HT1080 (cell line): ENCODE measurements at regions not wholly inside any gene's neighbourhood (a gene's known extent, or its start where the extent isn't known, plus 50 kb on each side); places are given as distances from the start of the nearest gene placed in this dataset.

Experiments
- DNase-seq: peaks from one replicate; pipeline ENCODE4 v3.0.0-alpha.2; 2015; ENCODE audit warnings: low read depth

GRCh38 chr13:108156749-108157148 is 58.6 kb downstream of the LIG4 start:
- DNase-seq = no peak

GRCh38 chr13:108155185-108156106 is 59.9 kb downstream of the LIG4 start:
- DNase-seq = peak; percentile 32

DNA sequence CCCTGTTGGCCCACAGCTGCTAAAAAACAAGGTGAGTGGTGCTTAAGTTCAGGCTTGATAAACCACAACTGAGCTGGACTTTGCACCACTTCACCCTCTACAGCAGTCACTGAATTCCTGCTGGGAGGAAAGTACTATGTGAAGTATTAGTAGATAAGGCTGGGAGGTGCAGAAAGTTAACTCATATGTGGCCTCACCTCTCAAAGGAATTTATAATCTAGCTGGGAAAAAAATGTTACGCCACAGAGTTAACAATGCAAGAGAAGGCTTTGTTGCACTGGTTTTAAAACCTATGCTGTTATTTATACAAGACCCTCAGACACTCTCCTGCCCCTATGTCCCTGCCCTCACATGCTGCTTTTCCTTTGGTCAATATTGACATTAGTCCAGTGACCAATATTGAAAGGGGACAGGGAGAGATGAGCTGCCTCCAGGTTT is 60.9 kb downstream of the LIG4 start:
- DNase-seq = no peak

- no peak for DNase-seq
These were observed 68.7 kb downstream of the LIG4 start for GRCh38 chr13:108146642-108147041.

DNA sequence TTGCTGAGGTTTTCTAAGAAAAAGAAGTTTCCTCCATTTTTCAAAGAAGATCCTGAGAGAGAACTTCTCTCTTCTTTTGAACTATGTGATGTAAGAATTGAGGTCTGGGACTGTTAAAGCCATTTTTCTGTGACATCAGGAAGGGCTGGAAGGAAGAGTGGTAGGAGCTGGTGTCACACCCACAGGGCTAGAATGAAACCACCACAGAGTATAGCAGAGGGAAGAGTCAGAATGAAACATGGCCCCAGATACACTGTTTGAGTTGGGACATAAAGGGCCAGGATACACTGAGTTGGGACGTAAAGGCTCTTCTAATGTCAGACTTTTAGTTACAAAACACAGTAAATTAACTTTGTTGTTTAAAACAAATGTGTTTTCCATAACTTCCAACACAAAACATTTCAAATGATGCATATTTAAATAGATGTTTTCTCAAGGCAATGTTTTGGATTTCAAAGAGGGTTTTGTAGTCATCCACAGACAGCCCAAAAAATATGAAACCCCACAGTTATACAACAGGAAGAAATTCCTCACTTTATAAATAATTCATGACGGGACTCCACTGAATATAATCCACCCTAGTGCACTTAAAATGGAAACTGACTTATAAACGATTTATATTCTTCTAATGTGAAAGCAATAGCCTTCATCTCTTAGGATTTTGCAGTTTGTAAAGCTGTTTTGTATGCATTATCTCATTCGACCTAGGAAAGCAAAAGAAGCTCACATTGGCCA is 72.5 kb downstream of the LIG4 start:
- DNase-seq = no peak

DNA sequence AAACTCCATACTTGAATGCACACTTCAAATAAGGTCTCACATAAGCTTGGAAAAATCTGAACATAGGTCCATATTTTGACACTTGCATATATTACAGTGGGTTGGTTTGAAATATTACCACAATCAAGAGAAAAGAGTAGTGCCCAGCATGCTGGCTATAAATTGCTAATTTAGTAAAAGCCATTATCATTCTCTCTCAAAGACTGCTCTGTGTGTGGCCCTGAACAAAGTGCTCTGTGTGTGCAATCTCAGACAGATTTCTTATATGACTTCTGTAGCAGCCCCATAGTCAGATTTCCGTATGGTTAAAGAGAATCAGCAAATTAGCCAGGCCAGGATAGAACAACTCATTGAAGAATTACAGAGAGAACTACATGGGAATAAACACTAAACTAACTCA is 78.2 kb downstream of the LIG4 start:
- DNase-seq = no peak

DNA sequence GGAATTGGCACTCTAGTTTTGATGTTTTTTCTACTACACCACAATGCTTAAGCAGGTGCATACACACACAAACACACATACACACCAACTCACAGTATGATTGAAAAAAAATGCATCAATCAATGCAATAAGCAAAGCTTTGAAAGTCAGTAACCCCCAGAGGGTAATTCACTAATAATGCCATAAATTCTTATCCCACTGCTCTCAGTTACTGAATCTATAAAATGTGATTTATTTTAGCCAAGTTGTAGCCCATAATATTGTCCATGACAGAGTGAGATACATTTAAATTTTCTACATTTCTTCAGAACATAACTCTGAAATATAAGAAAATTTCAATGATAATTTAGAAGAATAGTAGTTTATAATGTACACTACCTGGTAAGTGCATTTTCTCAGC is 87.9 kb downstream of the LIG4 start:
- no peak for DNase-seq

DNA sequence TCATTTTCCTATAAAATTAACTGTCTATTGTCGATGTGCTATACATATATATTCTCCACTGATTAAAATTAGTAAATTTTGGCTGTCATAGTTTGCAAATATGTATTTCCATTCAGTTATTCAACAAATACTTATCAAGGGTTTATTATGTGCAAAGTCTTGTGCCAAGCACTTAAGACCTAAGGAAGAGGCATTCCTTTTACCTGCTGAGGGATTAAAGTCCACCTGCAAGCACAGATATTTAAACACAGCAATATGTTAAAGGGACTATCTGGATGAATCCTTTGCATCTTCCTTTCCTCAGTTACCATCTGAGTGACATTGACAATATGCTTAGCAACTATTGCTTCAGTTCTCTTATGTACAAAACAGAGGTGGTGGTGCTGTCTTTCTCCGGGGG is 89.3 kb downstream of the LIG4 start:
- no peak for DNase-seq

- no peak for DNase-seq
These were observed 93.9 kb downstream of the LIG4 start for GRCh38 chr13:108121406-108121805.

- no peak for DNase-seq
These were observed 94.5 kb downstream of the LIG4 start for GRCh38 chr13:108120856-108121255.

- peak; percentile 57 for DNase-seq
These were observed 95.0 kb downstream of the LIG4 start for GRCh38 chr13:108120302-108120701.

GRCh38 chr13:108115738-108116137 is 99.6 kb downstream of the LIG4 start:
- DNase-seq = peak; percentile 2

GRCh38 chr13:108113407-108113806 is 101.9 kb downstream of the LIG4 start:
- no peak for DNase-seq

GRCh38 chr13:108104736-108105135 is 110.6 kb downstream of the LIG4 start:
- DNase-seq = no peak

DNA sequence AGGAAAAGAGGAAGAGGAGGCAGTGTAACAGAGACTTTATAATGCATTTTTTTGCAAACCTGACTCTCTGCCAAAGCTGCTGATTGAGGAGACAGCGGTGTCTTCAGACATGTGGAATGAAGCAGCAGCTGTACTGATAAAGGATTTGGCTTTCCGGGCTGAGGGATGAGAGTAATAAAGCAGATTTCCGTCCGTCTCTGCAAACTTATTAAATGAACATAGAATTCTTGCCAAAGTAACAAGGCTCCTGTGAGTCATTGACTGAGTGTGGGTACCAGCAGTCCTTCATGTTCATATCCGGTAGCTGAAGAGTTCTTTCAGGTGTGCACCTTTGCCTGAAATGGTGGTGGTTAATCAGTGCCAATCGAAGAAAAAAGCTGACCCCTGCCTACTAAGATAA is 112.6 kb downstream of the LIG4 start:
- DNase-seq = peak; percentile 58

DNA sequence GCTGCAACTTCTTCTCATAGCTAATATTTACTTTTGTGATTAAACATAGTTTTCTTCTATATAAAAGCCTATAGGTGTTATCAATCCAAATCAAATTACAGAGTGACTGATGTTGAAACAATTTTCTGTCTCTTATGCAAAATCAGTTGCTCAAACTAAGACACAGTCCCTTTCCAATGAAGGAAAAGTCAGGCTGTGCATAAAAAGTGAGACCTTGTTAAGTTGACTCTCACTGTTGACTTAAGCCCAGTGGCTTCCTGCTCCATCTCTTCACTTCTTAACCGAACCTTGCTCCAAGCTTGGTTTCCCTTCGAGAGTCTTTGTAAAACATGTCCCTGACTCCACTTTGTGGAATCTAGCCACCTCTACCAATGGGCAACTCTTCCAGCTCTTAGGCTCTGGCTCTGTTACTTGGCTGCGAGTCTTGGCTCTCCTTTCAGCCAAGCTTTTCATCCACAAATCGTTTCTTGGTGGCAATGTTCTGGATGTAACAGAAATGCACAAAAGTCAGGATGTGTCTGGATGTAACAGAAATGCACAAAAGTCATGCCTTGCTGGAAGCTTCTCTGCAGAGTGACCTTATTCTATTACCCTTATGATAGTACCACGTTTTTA is 118.9 kb downstream of the LIG4 start:
- DNase-seq = no peak

GRCh38 chr13:108095036-108095435 is 120.3 kb downstream of the LIG4 start:
- no peak for DNase-seq

DNA sequence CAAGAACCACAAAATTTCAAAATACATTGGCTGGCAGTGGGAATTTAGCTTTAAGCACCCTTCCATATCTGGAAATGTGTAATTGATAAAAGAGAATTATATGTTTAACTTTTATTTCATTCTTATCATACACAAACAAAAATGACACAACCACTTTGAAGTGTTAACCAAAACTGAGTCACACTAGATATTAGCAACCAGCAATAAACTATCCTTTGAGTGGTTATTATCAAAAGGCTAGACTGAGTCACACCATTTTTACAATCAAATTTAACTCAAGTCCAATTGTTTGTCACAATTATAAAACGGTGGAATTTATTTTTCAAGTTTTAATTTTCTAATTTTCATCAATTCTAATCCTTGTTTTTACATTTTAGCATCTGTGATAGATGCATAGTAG is 121.7 kb downstream of the LIG4 start:
- no peak for DNase-seq

GRCh38 chr13:108087810-108088209 is 127.5 kb downstream of the LIG4 start:
- no peak for DNase-seq

- peak; percentile 46 for DNase-seq
These were observed 128.7 kb downstream of the LIG4 start for GRCh38 chr13:108086678-108087077.

DNA sequence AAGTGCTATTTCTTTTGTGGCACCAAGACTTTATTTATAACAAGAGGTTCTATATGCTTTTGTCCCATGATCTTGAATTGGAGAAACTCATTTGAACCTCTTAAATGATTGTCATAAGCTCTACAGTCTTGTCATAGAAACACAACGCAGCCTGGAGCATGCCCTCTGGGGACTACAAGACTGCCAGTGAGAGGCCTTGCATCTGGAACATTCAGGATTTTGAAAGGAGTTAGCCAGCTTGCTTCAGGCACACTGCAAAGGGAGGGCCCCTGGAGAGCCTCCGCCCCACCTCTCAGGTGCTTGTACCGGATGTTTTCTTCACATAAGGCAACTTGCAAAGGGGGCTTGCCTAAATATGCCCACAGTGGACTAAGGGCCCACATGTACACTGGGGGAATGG is 130.5 kb downstream of the LIG4 start:
- no peak for DNase-seq

GRCh38 chr13:108083056-108083455 is 132.3 kb downstream of the LIG4 start:
- peak; percentile 81 for DNase-seq
